Stomach (tissue), 8 donors: ENCODE measurements at regions not wholly inside any gene's neighbourhood (a gene's known extent, or its start where the extent isn't known, plus 50 kb on each side); places are given as distances from the start of the nearest gene placed in this dataset.
A peak's percentile ranks its signal among the peaks of the same experiment; 100 is the strongest.

ENCODE experiments used
- DNase-seq, 2 donors: peaks; one replicate each; pipeline versions ENCODE4 v3.0.0 to v3.0.0-alpha.2; 2013 to 2019
- H3K27ac ChIP-seq, 5 donors: fragments of 200-600 bp in 4 of 5; sonication (generic) in 4 of 5; one replicate each; pipeline ENCODE4 v1.5.1; 2013 to 2019; ENCODE audit warnings: mild to moderate bottlenecking in 1 of 5, moderate library complexity in 1 of 5
- H3K27me3 ChIP-seq, 3 donors: fragments of 200-600 bp; sonication (generic); one replicate each; pipeline ENCODE4 v1.5.1; 2017 to 2019; ENCODE audit warnings: mixed run types in 1 of 3
- H3K36me3 ChIP-seq, 4 donors: fragments of 200-600 bp; sonication (generic); 1 replicate in 3 of 4; 2 replicates in 1 of 4; pipeline ENCODE4 v1.5.1; 2016 to 2019
- H3K4me1 ChIP-seq, 4 donors: fragments of 200-600 bp; sonication (generic); one replicate each; pipeline ENCODE4 v1.5.1; 2016 to 2019
- H3K4me3 ChIP-seq, 4 donors: fragments of 200-600 bp; sonication (generic) in 3 of 4; one replicate each; pipeline ENCODE4 v1.5.1; 2016 to 2019; ENCODE audit warnings: mild to moderate bottlenecking in 1 of 4
- H3K9me3 ChIP-seq, 4 donors: fragments of 200-600 bp; sonication (generic); one replicate each; pipeline ENCODE4 v1.5.1; 2016 to 2019
- EP300 ChIP-seq: sonication (generic); formaldehyde crosslinking; IDR thresholded peaks from one replicate; pipeline ENCODE4 v1.6.1; 2017; ENCODE audit warnings: antibody characterized with exemption
- POLR2A ChIP-seq, 4 donors: fragments of 450-650 bp; IDR thresholded peaks; one replicate each; pipeline ENCODE4 v1.6.1; 2016; ENCODE audit warnings: antibody characterized with exemption in 4 of 4, control low read depth in 2 of 4, mild to moderate bottlenecking in 1 of 4, moderate library complexity in 1 of 4
- POLR2AphosphoS5 ChIP-seq, 3 donors: sonication (generic); formaldehyde crosslinking; IDR thresholded peaks; one replicate each; pipeline ENCODE4 v1.6.1; 2016; ENCODE audit warnings: antibody characterized with exemption in 3 of 3
- WGBS, 5 donors: extraction: QIAGEN DNeasy Blood & Tissue Kit in 3 of 5; methylation state at CpG; one replicate each; pipeline versions ENCODE4 v1.1.5 to v1.1.7; 2013 to 2018; 5-methylcytosine and 5-hydroxymethylcytosine counted together
- intact Hi-C: fragments of 100-400 bp; cut with DNase I; formaldehyde crosslinking; loops from one replicate; pipeline ENCODE4 v1.15.1; 2023; ENCODE audit warnings: low total_unique reads
- TF ChIP-seq, protein P1 (sequence below), 7 experiments: fragments of 450-650 bp in 4 of 7; fragments of 200-600 bp in 3 of 7; sonication (generic) in 3 of 7; IDR thresholded peaks; one replicate each; pipeline ENCODE4 v1.5.1; 2016 to 2019; ENCODE audit warnings: antibody characterized with exemption in 7 of 7, control low read depth in 2 of 7, mild to moderate bottlenecking in 1 of 7
- donor health status: healthy with polysubstance abuse.
- donor health status: Bipolar disorder and iron deficiency.
- donor health status: healthy.

DNA sequence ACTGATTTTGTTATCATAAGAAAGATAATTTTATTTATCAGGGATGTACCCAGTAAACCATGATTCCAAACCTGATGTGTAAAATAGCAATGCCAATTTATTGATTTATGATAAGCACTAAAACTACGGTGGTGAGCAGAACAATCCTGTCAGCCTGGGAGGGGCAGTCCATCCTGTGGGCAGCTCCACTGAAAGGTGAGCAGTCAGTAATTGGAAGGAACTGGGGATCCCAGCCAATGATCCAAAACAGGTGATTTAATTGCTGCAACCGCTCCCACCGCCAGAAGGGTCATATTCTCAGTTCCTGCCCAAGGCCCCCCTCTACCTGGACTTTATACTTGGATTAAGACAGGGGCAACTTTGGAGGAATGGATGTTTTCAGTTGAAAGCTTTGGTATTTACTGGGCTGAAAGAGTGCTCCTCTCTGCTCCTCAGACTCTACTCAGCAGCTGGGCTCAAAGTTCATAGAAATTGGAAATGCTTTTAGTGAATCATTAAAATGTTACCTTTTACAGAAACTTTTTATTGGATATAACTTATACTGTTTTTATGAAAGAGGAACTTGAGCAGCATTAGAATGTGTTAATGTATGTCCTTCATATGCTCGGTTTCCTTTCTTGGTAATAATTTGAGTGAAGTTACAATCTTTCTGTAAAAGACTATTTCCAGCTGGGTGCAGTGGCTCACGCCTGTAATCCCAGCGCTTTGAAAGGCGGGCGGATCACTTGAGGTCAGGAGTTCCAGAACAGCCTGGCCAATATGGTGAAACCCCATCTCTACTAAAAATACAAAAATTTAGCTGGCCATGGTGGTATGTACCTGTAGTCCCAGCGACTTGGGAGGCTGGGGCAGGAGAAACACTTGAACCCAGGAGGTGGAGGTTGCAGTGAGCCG, 198.6 kb upstream of the IL12A start:
- Histone ChIP-seq H3K4me1 (peaks cover 3 to 63% (median 39%) of the 10 kb centered on the region in 4 donors), H3K27ac (peak overlapping the region in 4 of 5 donors; percentile 10 to 86 (median 36)), H3K4me3 (no peak overlapping the region), H3K27me3 (no peaks in the 10 kb centered on the region), H3K36me3 (no peaks in the 10 kb centered on the region), H3K9me3 (no peaks in the 10 kb centered on the region)
- WGBS, 5 donors = 80 to 86% (median 83%) methylated on average over 10 of the region's 10 CpGs
- TF ChIP-seq EP300 = no peak
- TF ChIP-seq, protein P1, sequence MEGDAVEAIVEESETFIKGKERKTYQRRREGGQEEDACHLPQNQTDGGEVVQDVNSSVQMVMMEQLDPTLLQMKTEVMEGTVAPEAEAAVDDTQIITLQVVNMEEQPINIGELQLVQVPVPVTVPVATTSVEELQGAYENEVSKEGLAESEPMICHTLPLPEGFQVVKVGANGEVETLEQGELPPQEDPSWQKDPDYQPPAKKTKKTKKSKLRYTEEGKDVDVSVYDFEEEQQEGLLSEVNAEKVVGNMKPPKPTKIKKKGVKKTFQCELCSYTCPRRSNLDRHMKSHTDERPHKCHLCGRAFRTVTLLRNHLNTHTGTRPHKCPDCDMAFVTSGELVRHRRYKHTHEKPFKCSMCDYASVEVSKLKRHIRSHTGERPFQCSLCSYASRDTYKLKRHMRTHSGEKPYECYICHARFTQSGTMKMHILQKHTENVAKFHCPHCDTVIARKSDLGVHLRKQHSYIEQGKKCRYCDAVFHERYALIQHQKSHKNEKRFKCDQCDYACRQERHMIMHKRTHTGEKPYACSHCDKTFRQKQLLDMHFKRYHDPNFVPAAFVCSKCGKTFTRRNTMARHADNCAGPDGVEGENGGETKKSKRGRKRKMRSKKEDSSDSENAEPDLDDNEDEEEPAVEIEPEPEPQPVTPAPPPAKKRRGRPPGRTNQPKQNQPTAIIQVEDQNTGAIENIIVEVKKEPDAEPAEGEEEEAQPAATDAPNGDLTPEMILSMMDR (IDR thresholded peaks at IDR 0.05) = no peak
- TF ChIP-seq POLR2AphosphoS5 (IDR thresholded peaks at IDR 0.05) = no peak
- TF ChIP-seq POLR2A (IDR thresholded peaks at IDR 0.05) = no peak
- intact Hi-C loops = no loop called here
- no peak for DNase-seq

DNA sequence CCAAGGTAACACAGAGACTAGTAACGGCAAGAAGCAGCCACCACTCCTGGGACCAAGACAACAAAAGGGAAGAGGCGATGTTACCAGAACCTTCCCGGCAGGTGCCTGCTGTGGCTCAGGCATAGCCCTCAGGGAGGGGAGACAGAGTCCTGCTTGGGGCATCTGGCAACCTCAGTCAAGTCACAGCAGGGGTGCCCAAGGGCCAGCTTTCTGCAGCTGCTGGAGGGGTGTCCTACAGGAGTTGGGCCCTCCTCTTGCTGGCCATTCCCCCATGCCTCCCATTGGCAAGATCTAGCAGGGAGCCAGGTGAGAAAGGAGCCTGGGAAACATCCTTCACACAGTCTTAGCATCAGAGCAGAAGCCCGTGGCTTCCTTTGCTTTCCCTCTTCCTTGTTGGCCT, 197.3 kb upstream of the IL12A start:
- Histone ChIP-seq H3K27me3 (no peaks in the 10 kb centered on the region), H3K36me3 (no peaks in the 10 kb centered on the region), H3K27ac (peak overlapping the region in 4 of 5 donors; percentile 2 to 86 (median 60)), H3K4me1 (peaks cover 3 to 62% (median 37%) of the 10 kb centered on the region in 4 donors), H3K9me3 (no peaks in the 10 kb centered on the region), H3K4me3 (no peak overlapping the region)
- TF ChIP-seq, protein P1 (IDR thresholded peaks at IDR 0.05) = no peak
- no peak for TF ChIP-seq EP300
- no peak for TF ChIP-seq POLR2A (IDR thresholded peaks at IDR 0.05)
- TF ChIP-seq POLR2AphosphoS5 (IDR thresholded peaks at IDR 0.05) = no peak
- intact Hi-C loops = no loop called here
- 62 to 82% (median 68%) methylated on average over 4 of the region's 4 CpGs for WGBS, 5 donors
- DNase-seq = no peak

DNA sequence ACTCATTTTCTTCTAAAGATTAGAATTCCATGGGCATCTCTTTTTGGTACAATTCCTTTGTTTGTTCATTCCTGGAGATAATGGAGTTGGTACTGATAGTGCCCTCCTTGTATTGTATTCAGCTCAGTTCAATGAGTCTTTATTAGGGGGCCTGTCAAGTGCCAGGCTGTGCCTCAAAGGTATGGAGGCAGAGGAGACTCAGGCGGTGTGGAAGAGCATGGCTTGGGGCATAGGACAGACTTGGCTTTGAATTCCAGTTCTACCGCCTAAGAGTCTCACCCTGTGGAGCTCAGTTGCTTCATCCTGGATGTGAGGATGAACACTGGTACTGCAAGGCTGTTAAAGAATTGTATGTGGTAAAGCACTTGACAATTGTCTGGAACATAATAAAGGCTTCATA, 196.6 kb upstream of the IL12A start:
- WGBS, 5 donors = 85 to 100% (median 91%) methylated on average over 2 of the region's 2 CpGs
- intact Hi-C loops = no loop called here
- peak overlapping the region in 2 of 5 donors; percentile 42 to 86 for H3K27ac ChIP-seq

DNA sequence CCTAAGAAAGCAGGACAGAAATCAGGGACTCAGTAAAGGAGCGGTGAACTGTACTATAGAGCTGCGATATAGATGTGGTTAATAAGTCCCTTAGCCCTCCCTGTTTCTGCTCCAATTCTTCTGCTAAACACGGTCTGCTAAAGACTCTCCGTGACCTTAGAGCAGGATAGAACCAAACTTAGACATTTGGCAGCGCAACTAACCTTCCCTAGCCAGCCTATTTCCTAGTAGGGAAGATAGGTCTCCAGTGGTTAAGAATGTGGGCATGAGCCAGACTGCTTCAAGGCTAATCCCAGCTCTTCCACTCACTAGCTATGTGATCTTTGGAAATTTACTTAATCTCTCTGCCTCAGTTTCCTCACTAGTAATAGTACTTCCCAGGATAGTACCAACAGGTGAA, 193.6 kb upstream of the IL12A start:
- Histone ChIP-seq H3K27me3 (no peaks in the 10 kb centered on the region), H3K4me1 (peaks cover 0 to 59% (median 26%) of the 10 kb centered on the region in 4 donors), H3K4me3 (no peak overlapping the region), H3K9me3 (no peaks in the 10 kb centered on the region), H3K27ac (peak overlapping the region in 4 of 5 donors; percentile 53 to 86 (median 78)), H3K36me3 (no peaks in the 10 kb centered on the region)
- 77 to 87% (median 83%) methylated on average over 5 of the region's 5 CpGs for WGBS, 5 donors
- TF ChIP-seq, protein P1 (IDR thresholded peaks at IDR 0.05) = no peak
- TF ChIP-seq POLR2A (IDR thresholded peaks at IDR 0.05) = no peak
- TF ChIP-seq POLR2AphosphoS5 (IDR thresholded peaks at IDR 0.05) = peak in 2 of 3 donors; percentile 28 to 51
- no peak for TF ChIP-seq EP300
- peak in 1 of 2 donors; percentile 17 for DNase-seq
- intact Hi-C loops = no loop called here

More for the DNA sequence above, 196.6 kb upstream of the IL12A start:
- no peak for DNase-seq
- Histone ChIP-seq H3K27me3 (no peaks in the 10 kb centered on the region), H3K9me3 (no peaks in the 10 kb centered on the region), H3K36me3 (no peaks in the 10 kb centered on the region), H3K4me1 (peaks cover 3 to 58% (median 32%) of the 10 kb centered on the region in 4 donors), H3K4me3 (no peak overlapping the region)
- TF ChIP-seq EP300 (no peak), POLR2A (IDR thresholded peaks at IDR 0.05) (no peak), POLR2AphosphoS5 (IDR thresholded peaks at IDR 0.05) (no peak)
- TF ChIP-seq, protein P1 (IDR thresholded peaks at IDR 0.05) = no peak
